Gastroesophageal sphincter (tissue), 3 donors: ENCODE measurements at regions not wholly inside any gene's neighbourhood (a gene's known extent, or its start where the extent isn't known, plus 50 kb on each side); places are given as distances from the start of the nearest gene placed in this dataset.

Experiments
- EP300 ChIP-seq: sonication (generic); formaldehyde crosslinking; IDR thresholded peaks from one replicate; pipeline ENCODE4 v1.6.1; 2017; ENCODE audit warnings: antibody characterized with exemption, mild to moderate bottlenecking
- POLR2A ChIP-seq, 2 donors: fragments of 450-650 bp; IDR thresholded peaks; one replicate each; pipeline ENCODE4 v1.6.1; 2017; ENCODE audit warnings: antibody characterized with exemption in 2 of 2, mild to moderate bottlenecking in 2 of 2, moderate library complexity in 1 of 2
- POLR2AphosphoS5 ChIP-seq: sonication (generic); formaldehyde crosslinking; IDR thresholded peaks from one replicate; pipeline ENCODE4 v1.6.1; 2017; ENCODE audit warnings: antibody characterized with exemption
- TF ChIP-seq, protein P1 (sequence below), 4 experiments: fragments of 200-600 bp in 2 of 4; fragments of 450-650 bp in 2 of 4; sonication (generic) in 1 of 4; IDR thresholded peaks; one replicate each; pipeline ENCODE4 v1.5.1; 2017 to 2019; ENCODE audit warnings: antibody characterized with exemption in 4 of 4, mild to moderate bottlenecking in 2 of 4, moderate library complexity in 2 of 4

DNA sequence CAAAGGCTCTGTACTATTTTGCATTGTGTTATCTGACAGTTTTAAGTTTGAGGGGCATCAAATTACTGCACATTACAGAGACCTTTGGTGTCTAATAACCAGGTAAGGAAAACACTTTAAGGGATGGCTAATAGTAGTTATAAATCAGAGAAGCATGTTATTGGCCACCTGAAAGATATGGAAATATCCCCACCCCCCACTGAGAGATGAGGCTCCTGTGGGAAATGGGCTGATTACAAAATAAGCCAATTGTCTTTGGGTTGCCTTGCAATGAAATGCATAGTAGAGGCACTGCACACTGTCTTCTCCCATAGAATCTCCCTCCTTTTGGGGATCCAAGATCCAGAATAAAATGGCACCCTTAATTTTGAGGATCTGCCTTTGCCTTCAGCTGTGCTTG lies 91.0 kb downstream of the IGLL5 start:
- TF ChIP-seq POLR2A (IDR thresholded peaks at IDR 0.05) = no peak
- TF ChIP-seq, protein P1, sequence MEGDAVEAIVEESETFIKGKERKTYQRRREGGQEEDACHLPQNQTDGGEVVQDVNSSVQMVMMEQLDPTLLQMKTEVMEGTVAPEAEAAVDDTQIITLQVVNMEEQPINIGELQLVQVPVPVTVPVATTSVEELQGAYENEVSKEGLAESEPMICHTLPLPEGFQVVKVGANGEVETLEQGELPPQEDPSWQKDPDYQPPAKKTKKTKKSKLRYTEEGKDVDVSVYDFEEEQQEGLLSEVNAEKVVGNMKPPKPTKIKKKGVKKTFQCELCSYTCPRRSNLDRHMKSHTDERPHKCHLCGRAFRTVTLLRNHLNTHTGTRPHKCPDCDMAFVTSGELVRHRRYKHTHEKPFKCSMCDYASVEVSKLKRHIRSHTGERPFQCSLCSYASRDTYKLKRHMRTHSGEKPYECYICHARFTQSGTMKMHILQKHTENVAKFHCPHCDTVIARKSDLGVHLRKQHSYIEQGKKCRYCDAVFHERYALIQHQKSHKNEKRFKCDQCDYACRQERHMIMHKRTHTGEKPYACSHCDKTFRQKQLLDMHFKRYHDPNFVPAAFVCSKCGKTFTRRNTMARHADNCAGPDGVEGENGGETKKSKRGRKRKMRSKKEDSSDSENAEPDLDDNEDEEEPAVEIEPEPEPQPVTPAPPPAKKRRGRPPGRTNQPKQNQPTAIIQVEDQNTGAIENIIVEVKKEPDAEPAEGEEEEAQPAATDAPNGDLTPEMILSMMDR (IDR thresholded peaks at IDR 0.05) = no peak
- no peak for TF ChIP-seq POLR2AphosphoS5
- no peak for TF ChIP-seq EP300
